ENCODE measurements at regions not wholly inside any gene's neighbourhood (a gene's known extent, or its start where the extent isn't known, plus 50 kb on each side); places are given as distances from the start of the nearest gene placed in this dataset.

GRCh38 chr3:125646581-125646980 is 51.3 kb upstream of the OSBPL11 start:
- no peak for TF ChIP-seq CTCF (IDR thresholded peaks at IDR 0.05)
- no peak for TF ChIP-seq POLR2A (IDR thresholded peaks at IDR 0.05)

Data from testis (tissue), 2 donors.